Activated gamma-delta T cell (primary cell): ENCODE measurements at regions not wholly inside any gene's neighbourhood (a gene's known extent, or its start where the extent isn't known, plus 50 kb on each side); places are given as distances from the start of the nearest gene placed in this dataset.

Experiments used
- DNase-seq: peaks from one replicate; lab custom pipeline; 2025; lab: John Stamatoyannopoulos, UW

DNA sequence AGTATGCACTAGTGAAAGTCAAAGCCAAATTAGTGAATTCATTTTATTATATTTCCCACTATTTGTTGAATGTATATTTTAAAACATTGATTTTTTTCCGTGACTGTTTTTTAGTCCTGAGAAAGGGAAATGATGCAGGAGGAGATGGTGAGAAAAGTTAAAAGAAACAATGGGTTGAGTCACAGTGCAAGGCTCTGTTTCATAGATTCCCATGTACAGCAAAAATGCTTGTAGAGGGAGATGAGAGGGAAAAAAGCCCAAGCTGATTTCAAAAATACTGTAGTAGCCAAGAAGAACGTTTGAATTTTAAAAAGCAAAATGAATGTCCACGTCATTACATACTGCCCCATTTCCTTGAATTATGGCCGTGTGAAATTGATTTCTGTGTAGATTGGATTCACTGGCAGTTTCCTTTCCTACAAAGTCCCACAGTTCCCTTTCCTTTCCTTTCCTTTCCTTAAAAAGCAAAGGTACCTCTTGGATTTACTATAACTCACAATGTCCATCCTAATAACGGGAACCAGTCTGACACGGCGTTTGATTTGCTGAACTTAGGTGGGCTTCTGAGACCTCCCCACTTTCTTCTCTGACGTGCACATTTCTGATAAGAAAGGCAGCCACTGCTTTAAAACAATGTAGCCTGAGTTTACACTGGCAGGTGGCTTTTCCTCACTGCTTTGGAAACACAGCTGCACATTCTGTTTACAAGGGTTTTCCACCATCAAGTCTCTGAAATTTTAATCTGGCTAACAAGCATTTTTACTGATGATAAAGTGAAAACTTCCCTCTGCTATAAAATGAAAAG lies 63.7 kb downstream of the SPCS3 start:
- no peak for DNase-seq

DNA sequence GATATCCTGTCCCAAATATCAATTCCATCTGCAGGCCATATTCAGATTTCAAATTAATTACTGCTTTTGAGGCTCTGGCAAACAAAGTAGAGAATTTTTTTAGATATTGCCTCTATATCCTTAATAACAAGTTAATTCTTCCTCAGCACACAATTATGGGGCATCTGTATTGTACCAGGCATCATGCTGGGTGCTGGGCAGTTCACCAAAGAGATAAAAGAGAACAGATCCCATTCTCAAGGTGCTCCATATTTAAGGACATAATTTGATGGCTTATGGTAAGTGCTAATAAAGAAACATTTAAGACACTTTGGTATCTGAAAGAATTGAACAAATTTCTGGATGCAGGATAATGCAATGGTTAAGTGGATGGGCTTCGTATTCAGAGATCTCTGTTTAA lies 65.8 kb downstream of the SPCS3 start:
- no peak for DNase-seq

DNA sequence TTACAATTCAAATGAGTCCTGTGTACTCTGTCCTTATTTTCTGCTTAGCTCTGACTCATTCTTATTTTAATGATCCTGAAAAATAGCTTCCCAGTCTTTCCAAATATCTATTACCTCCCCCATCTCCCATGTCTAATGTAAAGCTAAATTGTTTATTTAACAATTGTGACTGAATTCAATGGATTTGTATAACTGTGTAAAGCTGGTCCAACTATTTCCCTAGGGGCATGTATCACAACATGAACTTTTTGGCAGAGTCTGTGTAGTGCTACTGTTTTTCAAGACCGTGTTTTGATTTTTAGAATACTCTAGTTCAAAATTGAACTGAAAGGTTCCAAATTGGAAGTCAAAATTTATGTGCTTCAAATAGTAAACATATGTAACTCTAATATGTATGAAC lies 67.8 kb downstream of the SPCS3 start:
- DNase-seq, result no peak

DNA sequence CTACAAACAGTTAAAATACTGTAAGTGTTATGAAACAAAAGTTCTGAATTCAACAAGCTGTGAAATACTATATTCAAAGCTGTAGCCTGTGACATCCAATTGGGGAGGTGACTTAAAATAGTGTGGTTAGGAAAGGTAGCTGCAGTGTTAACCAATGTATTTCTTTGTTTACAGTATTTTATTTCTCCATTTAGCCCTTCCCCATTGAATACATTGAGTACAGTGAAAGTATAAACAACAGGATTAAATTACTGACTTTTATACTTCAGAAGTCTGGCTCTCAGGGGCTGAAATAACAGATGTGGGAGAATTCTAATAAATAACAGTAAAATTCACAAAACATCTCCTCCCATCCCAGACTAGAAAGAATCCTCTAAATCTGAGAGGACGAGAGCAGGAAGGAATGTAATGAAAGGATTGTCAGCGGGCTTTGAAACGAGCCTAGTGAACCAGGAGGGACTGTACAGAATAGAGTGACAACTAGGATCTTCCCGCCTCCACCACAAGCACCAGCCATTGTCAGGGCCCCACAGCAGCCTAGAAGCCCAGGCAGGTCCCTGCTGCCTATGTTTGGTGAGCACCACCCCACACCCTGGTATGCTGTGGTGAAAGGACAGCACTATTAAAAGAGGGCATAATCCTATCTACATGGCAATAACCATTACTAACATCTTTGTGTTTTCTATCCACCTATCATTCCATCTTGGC lies 73.7 kb downstream of the SPCS3 start:
- DNase-seq, result no peak

DNA sequence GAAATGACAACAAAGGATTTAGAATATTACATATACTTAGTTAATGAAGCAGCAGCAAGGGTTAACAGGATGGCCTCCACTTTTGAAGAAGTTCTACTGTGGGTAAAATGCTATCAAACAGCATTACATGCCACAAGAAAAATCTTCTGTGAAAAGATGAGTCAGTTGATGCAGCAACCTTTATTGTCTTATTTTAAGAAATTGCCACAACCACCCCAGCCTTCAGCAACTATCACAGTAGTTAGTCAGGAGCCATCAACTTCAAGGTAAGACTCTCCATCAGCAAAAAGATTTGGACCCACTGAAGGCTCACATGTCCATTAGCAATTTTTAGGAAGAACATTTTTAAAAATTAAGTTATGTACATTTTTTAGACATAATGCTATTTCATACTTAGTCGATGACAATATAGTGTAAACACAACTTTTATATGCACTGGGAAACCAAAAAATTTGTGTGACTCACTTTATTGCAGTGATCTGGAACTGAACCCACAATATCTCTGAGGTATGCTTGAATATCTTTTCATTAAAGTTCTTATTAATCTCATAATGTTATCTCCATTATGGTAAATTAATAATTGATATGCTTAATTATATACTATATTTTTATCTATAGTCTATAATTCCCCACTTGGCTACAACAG lies 81.2 kb downstream of the SPCS3 start:
- no peak for DNase-seq

DNA sequence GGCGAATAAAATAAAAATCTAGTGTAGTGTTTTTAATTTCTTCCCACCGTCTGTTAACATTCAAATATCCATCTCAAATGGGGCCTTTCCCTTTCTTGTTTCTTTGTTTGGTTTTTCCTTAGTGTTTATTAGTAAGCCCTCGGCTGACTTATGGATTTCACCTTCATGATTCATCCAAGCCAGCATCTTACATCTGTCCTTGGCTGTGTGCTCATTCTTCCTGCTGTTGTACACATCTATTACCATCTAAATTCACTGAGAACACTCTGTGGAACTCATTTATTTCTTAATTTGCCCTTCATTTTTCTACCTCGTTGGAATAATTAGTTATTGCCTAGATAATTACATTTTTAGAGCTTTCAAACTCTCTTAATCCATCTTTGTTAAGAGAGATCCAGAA lies 84.9 kb downstream of the SPCS3 start:
- no peak for DNase-seq

DNA sequence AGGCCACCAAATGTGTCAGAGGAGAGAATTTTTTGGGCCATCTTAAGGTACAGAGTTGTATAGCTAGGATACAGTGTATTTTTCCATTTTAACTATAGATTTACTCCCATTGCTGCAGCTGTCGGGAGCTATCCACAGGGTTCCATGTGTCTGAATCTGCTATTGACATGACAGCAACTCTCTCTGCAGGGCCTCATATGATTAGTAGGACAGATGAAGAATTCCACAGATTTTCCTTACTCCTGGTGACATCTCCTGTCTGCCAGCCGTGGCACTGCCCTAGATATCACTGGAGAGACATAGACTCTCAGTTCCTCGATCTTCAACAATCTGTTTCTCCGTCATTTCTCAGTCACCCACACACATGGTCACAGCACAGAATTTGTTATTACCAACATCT lies 86.5 kb downstream of the SPCS3 start:
- no peak for DNase-seq

DNA sequence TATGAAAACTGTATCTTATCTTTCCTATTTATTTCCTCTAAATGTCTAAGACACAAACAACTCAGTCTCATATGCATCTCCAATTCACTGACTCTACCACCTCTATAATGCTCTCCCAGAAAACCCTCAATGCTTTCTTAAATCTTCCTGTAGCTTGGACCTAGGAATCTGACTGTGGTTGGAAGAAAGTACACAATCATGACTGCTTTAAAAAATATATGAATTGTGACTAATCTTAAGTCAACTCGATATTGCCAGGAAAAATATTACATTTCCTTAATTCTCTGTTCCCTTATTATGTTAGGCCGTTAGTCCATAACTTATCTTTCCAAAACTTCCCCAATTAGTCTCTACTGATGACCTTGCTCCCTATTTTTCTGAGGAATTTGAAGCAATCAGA lies 87.0 kb downstream of the SPCS3 start:
- DNase-seq, result no peak

DNA sequence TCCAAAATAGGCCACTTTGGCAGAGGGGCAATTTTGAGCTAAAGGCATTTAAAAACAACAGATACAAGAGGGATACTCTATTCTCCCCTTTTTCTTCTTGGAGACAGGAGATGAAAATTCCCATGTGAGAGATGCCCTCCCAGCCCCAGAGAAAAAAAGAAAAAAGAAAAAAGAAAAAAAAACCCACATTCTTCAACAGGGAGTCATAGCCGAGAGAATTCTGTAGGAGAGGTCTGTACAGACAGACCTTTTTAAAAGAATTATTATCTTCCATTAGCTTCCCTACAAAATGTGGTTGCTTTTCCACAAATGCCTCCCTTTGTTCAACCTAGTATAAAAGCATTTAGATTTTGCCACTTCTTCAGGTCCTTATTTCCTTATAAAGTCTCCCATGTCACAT lies 89.9 kb downstream of the SPCS3 start:
- no peak for DNase-seq

DNA sequence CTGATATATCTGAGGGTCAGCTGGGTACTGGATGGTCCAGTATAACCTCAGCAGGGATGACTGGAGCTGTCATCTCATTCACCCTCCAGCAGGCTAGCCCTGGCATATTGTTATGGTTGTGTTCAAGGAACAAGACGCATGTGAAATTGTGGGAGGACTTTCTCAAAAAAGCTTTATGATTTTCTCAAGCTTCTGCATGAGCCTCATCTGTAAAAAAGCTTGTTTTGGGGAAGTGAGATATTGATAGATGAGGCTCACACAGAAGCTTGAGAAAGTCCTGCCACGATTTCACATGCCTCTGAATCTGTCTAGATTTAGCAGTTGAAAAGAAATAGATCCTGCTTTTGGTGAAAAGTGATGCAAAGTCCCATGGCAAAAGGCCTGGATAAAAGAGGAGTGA lies 93.4 kb downstream of the SPCS3 start:
- no peak for DNase-seq

DNA sequence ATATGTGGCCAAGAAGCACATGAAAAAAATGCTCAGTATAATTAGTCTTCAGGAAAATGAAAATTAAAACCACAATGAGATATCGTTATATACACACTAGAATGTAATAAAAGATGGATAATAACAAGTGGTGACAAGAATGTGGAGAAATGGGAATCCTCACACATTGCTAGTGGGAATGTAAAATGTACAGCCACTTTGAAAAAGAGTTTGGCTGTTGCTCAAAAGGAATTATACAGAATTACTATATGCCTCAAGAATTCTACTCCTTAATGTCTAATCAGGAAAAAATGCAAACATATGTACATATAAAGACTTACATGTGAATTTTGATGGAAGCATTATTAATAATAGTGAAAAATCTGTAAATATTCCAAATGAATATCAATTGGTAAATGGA lies 102.2 kb downstream of the SPCS3 start:
- no peak for DNase-seq

DNA sequence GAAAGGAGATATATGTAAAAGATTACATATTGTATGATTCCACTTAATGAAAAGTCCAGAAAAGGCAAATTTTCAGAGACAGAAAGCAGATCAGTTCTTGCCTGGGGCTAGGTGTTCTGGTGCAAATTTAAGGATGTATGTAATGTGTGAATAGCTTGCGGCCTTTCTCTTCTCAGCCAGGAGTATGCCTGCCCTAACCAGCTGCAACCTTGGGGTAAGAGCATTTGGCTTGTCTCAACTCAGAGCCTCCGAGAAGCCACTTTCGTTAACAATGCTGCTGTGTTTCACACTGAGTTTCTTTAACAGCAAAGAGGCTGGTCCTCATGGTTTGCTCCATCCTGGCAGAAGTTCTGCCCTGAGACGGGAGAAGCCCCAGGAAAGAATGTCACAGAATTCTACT lies 102.7 kb downstream of the SPCS3 start:
- no peak for DNase-seq

DNA sequence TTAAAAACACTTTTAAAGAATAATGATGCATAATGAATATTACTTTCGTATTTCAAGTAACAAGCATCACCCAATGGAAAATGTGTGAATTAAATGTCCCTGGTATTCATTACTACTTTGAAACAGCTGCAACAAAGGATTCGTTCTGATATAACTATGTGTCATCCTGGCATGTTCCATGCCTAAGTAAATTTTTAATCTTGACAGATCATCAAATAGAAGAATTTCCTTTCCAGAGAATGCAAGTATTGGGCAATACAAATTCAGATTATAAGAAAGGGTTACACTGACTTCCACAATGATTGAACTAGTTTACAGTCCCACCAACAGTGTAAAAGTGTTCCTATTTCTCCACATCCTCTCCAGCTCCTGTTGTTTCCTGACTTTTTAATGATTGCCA lies 105.3 kb downstream of the SPCS3 start:
- DNase-seq, result no peak

DNA sequence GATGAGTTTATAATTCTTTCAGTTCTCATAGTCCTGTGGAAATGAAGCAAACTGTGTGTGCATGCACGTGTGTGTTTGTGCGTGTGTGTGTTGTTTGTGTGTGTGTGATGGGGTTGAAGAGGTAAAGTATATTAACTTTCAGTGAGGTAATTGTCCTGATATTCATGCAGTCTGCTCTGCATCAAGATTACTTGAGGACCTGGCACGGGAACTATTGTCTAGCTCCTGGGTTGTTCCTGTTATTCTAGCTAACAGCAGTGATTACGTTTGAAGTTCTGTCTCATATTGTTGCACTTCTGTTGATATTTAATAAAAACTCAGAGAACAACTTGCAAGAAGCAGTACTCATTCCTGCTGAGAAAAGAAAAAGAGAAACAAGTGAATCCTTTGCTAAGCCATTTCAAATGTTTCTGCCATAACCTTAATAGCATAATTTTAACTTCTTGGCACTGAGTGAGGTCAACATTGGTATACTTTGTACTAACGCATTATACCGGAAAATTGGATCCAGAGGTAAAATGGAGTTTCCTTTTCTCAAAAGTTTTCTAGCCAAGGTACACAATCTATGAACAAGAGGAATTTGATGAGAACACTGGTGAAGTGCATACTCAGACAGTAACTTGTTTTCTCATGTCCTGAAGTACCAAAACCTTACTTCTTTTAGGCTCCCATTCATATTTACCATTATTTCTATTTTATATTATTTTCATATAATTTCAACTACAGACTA lies 113.2 kb downstream of the SPCS3 start:
- DNase-seq, result no peak

DNA sequence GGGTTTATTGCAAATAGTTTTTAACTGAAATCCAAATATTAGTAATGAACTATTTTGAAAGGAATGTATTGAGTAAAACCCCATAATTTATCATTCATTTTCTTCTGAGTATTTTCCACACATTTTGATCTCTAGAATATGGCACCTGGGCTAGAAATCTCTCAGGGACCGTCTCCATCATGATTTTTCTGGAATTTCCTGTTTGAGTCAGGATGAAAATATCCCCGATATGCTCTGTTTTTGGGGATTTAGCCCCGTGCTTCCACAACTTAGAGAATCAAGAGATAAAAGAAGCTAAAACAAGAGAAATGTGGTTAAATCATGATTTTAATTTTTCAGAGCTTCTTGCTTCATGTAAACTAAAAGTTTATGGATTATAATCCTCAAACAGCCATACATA lies 114.2 kb downstream of the SPCS3 start:
- no peak for DNase-seq

DNA sequence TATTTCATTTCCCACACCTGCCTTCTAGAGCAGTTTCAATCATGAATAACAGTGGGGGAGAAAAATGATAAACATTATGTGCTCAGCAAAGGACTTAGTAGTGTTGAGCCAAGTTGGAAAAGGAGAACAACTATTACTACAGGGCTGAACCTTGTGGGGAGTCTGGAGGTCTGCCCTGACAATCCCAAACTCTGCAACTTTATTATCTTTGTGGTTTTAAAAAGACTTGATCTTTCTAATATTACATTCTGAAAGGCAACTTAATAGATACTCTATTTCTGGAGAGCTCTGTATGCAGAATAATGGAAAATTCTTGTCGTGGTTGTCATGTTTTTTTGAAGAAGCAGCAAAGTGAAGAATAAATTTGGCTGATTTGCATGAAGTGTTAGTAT lies 116.1 kb downstream of the SPCS3 start:
- no peak for DNase-seq

DNA sequence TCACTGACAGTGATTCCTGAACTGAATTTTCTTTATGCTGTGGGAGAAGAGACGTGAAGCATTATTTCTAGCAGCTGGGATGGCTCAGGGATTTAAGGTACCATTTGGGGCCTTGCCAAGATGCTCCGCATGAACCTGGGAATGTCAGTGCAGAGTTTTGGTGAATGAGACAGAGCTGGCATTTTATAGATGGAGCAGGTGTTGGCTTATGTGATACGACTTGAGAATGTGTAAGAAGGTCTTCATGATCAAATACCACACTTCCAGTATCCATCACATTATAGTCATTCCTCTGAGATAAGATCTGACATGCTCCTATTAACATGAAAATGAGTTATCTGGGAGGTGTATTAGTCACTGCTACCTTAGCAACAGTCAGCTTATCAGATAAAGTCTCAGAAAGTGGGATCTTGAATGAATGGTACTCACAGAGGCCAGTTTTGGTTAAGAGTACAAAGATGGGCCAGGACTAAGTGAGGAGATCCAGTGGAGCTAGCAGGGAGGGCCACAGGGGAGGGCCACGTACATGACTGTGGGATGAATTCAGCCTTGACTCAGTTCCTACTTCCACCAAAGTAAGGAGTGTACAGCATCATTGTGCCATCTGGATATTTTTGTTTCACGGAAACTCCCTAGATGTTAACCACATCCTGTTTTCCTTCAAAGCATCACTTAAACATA lies 116.7 kb downstream of the SPCS3 start:
- no peak for DNase-seq

DNA sequence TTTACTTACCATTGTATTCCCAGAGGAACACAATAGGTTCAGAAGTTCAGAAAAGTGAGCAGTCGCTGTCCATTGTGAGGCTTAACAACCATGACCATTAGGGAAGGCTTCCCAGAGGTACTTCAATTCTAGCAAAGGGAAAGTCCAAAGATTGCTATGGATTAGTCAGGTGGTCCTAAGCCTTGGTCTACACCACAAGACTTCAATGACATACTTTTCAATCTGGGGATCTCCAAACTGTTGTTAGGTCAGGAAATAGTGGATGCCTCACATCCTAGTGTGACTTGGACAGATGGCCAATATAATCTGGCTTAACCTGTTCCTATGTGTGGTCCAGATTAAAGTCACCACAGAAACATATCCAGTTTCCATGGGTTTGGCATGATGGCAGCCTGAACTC lies 118.0 kb downstream of the SPCS3 start:
- DNase-seq, result no peak

DNA sequence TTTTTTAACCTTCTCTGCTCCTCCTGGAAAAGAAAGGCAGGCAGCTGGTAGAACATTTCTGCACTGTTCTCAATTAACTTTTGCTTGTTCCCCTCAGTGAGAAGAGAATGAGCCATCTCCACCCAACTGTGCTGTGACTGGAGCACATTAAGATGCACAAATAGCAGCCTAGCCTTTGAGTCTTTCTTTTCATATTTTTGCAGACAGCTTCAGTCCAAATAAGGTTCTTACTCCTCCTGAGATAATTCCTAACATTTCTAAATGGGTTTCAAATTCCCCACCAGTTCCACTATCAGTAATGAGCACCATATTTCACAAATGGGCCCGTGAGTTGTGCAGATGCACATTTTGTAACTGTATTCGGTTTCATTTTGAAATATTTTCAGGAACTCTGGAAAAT lies 118.6 kb downstream of the SPCS3 start:
- no peak for DNase-seq

DNA sequence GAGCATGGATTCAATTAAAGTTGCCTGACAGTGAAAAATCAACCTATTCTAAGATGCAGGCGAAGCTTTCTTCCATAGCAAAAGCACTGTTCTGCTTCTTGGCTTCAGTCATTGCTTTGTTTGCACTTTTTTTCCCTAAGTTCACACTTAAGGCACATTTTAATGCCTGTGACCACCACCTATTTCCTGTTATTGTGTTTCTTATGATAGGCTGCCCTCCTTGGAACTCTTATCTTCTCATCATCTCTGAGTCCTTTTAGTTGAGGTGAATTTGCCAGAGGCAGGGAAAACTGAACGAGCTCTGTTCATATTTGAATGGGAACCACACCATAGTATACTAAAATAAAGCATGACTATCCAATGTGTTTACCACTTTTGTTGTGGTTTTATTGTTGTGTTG lies 119.8 kb downstream of the SPCS3 start:
- no peak for DNase-seq

DNA sequence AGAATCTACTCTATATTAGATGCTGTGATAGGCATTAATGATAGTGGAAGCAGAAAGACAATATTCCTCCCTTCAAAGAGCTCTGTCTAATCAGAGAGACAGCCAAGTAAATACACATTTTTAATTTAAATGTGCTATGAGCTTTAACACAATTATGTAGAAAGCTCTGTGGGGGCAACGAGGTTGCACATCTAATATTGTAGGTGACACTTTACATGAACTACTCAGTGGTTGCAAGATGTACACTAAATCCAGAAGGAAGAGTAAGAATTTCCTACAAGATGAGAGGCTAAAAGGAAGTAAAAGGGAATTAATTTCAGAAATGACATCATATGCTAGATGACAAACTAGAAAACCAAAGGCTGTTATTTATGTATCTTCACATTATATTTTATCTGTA lies 120.9 kb downstream of the SPCS3 start:
- DNase-seq, result no peak

DNA sequence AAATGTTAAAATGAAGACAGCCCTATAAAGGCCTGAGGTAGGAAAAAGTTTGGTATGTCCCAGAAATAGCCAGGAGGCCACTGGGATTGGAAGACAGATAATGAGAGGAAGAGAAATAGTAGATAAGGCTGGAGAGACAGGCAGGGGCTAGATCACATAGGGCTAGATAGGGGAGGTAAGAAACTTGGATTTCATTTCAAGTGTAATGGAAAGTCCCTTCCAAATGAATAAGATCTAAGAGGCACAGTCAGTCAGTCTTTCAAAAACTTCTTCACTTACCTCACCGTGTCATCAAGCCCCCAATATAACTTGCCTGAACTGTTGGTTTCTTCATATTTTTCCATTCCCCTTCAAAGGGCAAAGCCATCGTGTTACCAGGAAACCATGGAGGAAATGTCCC lies 121.8 kb downstream of the SPCS3 start:
- no peak for DNase-seq
